ENCODE measurements at regions not wholly inside any gene's neighbourhood (a gene's known extent, or its start where the extent isn't known, plus 50 kb on each side); places are given as distances from the start of the nearest gene placed in this dataset.
A peak's percentile ranks its signal among the peaks of the same experiment; 100 is the strongest.

DNA sequence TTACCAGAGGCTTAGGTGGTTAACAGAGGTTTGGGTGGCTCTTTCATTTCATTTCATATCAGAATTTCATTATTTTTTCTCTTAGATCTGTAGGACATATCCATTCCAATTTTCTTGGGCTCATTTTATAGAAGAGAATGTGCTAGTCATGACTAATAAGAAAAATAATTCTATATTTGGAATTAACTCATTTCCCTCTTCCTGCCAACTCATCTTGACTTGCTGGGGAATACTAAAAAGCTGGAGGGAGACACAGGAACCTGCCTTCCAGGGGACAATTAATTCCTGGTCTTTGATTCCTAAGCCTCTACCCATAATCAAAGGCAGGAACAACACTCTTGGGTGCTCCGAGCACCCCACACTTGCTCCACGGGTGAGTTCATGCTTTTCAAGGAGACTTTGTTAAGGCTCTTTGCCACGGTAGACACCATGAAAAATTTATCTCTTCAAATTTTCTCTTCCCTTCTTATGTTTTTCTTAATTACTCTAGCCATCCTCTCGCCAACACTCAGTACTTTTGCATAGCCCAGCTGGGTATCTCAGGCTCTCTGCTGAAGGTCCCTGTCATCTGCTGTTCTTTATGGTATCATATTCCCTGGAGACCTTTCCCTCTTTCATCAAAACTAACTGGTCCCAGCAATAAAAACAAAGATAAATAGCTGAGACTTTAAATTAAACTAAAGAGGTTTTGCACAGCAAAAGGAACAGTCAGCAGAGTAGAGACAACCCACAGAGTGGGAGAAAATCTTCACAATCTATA is 273.9 kb downstream of the NPR3 start:
- DNase-seq (ENCODE audit: extremely low read depth, low read depth) = no peak

- no peak for DNase-seq (ENCODE audit: extremely low read depth, low read depth)
Observed at GRCh38 chr5:32989815-32990214, 278.7 kb downstream of the NPR3 start.

GRCh38 chr5:32990593-32991420 is 279.7 kb downstream of the NPR3 start:
- no peak for DNase-seq (ENCODE audit: extremely low read depth, low read depth)

DNA sequence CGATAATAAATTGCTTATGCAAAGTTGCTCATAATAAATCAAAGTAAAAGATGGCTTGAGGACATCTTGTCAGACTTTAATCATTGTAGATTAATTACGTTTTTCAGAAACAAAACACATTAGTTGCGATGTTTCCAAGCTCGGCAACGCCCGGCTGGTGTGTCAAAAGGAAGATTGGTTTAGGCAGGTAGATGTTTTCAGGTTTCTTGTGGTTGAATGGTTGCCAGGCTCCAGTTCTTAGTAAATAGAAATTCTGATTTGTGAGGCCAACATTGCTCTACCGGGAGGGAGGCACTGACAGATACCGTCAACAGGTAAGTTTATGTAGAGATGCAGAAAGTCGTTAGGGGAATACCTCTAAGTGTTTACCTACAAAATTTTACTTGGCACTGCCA is 280.3 kb downstream of the NPR3 start:
- no peak for DNase-seq (ENCODE audit: extremely low read depth, low read depth)

- no peak for DNase-seq (ENCODE audit: extremely low read depth, low read depth)
Observed at GRCh38 chr5:32996336-32996735, 285.2 kb downstream of the NPR3 start.

- no peak for DNase-seq (ENCODE audit: extremely low read depth, low read depth)
Observed at GRCh38 chr5:33008751-33009418, 297.8 kb downstream of the NPR3 start.

DNA sequence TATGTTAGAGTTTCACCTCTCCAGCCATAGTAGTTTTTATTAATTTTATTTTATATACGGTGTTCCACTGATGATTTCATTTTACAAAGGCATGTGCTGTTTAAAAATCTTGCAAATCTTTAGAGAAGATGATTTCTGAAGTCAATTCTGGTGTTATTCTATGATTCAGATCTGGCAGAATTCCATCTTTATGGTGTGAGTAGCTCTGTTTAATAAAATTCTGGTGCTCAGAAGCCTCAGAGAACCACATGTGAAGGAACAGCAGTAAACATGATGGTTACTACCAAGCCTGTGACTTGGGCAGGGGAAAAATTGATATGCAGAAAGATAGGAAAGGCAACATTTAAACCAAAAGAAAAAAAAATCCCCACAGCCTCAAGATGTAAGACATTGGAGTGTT is 299.7 kb downstream of the NPR3 start:
- DNase-seq (ENCODE audit: extremely low read depth, low read depth) = no peak

DNA sequence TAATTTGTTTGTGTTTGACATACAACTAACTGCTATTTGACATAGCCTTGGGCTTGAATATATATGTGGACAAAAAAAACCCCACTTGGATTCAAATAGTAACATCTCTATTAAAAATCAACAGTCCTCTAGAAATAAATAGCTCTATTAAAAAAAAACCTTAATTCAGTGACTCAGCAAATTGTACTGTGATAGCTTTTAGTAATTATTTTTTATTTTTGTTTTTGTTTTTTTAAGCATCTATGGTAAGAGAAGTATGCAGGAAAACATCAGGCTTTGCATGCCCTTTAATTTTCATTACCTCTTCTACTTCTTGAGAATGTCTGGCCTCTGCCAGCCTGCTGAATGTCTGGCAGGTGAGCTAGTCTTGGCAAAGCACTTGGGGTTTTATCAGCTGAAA is 300.7 kb downstream of the NPR3 start:
- no peak for DNase-seq (ENCODE audit: extremely low read depth, low read depth)

- DNase-seq (ENCODE audit: extremely low read depth, low read depth) = no peak
Observed at GRCh38 chr5:33023649-33024048, 312.5 kb downstream of the NPR3 start.

- DNase-seq (ENCODE audit: extremely low read depth, low read depth) = no peak
Observed at GRCh38 chr5:33032271-33033070, 321.4 kb downstream of the NPR3 start.

GRCh38 chr5:33033516-33033915 is 322.4 kb downstream of the NPR3 start:
- DNase-seq (ENCODE audit: extremely low read depth, low read depth) = no peak

GRCh38 chr5:33034777-33035176 is 323.7 kb downstream of the NPR3 start:
- DNase-seq (ENCODE audit: extremely low read depth, low read depth) = no peak

DNA sequence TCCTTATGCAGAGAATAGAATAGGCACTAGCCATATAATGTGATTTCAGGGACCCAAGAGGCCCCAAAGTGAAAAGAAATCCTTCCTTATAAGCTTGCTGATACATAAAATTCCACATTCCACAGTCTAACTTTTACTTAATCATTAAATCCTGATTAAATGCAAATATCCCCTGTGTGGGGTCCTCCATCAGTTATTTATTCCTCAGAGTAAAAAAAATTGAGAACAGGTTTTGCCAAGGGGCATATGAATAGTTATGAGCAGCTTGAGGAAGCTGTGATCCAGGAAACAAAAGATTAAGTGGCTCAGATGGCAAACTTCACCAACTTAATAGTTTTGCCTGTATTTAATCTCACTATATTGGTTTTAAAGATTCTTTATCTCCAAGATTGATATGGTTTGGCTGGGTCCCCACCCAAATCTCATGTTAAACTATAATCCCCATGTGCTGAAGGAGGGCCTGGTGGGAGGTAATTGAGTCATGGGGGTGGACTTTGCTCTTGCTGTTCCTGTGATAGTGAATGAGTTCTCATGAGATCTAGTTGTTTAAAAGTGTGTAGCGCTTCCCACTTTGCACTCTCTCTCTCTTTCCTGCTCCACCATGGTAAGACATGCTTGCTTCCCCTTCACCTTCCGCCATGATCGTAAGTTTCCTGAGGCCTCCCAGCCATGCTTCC is 324.9 kb downstream of the NPR3 start:
- no peak for DNase-seq (ENCODE audit: extremely low read depth, low read depth)

DNA sequence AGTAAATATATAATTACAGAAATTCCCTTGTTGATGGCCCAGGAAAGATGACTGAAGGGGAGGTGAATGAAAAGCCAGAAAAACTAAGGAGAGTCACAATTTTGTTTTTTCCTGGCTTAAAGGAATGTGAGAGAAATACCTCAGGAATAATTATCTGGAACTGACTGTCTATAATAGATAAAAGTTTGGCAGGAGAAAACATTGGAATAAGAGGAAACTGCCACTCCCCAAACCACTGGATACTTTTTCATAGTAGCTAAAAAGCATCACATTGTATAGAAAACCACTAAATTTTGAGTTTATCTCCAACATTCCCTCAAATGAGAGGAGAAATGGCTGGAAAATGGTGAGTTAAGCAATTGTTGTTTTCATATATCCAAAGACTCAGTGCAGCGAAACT is 326.0 kb downstream of the NPR3 start:
- no peak for DNase-seq (ENCODE audit: extremely low read depth, low read depth)

GRCh38 chr5:33041586-33041985 is 330.5 kb downstream of the NPR3 start:
- DNase-seq (ENCODE audit: extremely low read depth, low read depth) = no peak

GRCh38 chr5:33043343-33043997 is 332.3 kb downstream of the NPR3 start:
- DNase-seq (ENCODE audit: extremely low read depth, low read depth) = no peak

DNA sequence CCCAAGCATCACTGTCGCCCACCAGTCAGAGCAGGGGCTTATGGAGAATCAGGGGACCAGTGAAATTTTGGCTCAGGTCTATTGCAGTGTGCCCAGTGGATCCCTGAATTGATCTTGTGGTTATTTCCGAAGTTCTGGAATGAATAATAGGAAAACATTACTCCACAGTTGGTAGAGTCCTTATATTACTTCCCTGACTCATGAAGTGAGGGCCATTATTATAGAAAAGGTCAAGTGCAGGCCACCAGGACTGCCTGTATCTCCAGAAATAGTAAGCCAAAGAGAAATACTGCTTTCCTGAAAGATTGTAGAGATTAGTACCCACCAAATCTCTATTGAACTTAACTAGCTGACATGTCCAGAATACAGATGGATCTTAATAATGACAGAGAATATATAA is 335.0 kb downstream of the NPR3 start:
- DNase-seq (ENCODE audit: extremely low read depth, low read depth) = no peak

- DNase-seq (ENCODE audit: extremely low read depth, low read depth) = no peak
Observed at GRCh38 chr5:33048315-33048714, 337.2 kb downstream of the NPR3 start.

DNA sequence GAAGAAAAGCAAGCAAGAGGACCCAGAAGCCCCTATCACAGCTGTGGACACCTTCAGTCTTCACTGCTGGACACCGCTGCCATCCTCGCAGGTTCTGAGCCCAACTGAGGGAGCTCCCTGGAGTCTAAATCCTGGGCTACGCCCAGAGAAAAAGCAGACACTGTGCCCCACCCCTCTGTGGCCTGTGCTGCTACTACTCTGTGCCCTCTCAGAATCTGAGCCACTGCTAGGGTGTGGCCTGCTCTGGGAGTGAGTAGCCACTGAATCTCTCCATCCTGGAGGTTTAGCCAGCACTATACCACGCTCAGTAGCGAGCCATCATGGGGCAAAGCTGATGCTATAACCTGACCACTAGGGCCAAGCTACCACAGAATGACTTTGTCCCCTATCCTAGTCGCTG is 338.2 kb downstream of the NPR3 start:
- DNase-seq (ENCODE audit: extremely low read depth, low read depth) = no peak

- DNase-seq (ENCODE audit: extremely low read depth, low read depth) = peak; percentile 43
Observed at GRCh38 chr5:33049842-33050241, 338.7 kb downstream of the NPR3 start.
